Heart right ventricle (tissue), 16 donors: ENCODE measurements at regions not wholly inside any gene's neighbourhood (a gene's known extent, or its start where the extent isn't known, plus 50 kb on each side); places are given as distances from the start of the nearest gene placed in this dataset.

Experiments used
- ATAC-seq, 8 donors: fragments of 200-7000 bp; cut with Tn5 transposase; one replicate each; pipeline ENCODE4 v1.9.1; 2020; ENCODE audit warnings: mild to moderate bottlenecking in 8 of 8, moderate library complexity in 8 of 8, moderate number of reproducible peaks in 1 of 8
- DNase-seq, 2 donors: peaks; one replicate each; pipeline ENCODE4 v3.0.0-alpha.2; 2020
- H3K27ac ChIP-seq, 10 donors: fragments of 200-600 bp; sonication (generic) in 2 of 10; one replicate each; pipeline versions ENCODE4 v1.5.0 to v1.8.0; 2020 to 2022; ENCODE audit warnings: mild to moderate bottlenecking in 3 of 10
- H3K27me3 ChIP-seq, 7 donors: fragments of 200-600 bp; one replicate each; pipeline ENCODE4 v1.8.0; 2021 to 2022; ENCODE audit warnings: mild to moderate bottlenecking in 2 of 7
- H3K36me3 ChIP-seq, 9 donors: fragments of 200-600 bp; sonication (generic) in 1 of 9; one replicate each; pipeline versions ENCODE4 v1.5.0 to v1.8.0; 2020 to 2022; ENCODE audit warnings: mild to moderate bottlenecking in 2 of 9
- H3K4me1 ChIP-seq, 9 donors: fragments of 200-600 bp; sonication (generic) in 1 of 9; one replicate each; pipeline versions ENCODE4 v1.5.0 to v1.8.0; 2020 to 2022; ENCODE audit warnings: mild to moderate bottlenecking in 4 of 9
- H3K4me3 ChIP-seq, 10 donors: fragments of 200-600 bp; sonication (generic) in 2 of 10; one replicate each; pipeline versions ENCODE4 v1.5.0 to v1.8.0; 2020 to 2022; ENCODE audit warnings: mild to moderate bottlenecking in 7 of 10, moderate library complexity in 2 of 10
- H3K9me3 ChIP-seq, 11 donors: fragments of 200-600 bp in 10 of 11; sonication (generic) in 2 of 11; one replicate each; pipeline versions ENCODE4 v1.5.0 to v1.8.0; 2013 to 2022; ENCODE audit warnings: mild to moderate bottlenecking in 2 of 11, control low read depth in 1 of 11, moderate library complexity in 1 of 11
- WGBS, 2 donors: extraction: QIAGEN DNeasy Blood & Tissue Kit; methylation state at CpG; one replicate each; pipeline ENCODE4 v1.1.7; 2013; ENCODE audit warnings: inconsistent platforms in 1 of 2; 5-methylcytosine and 5-hydroxymethylcytosine counted together
- intact Hi-C, 10 donors: fragments of 100-400 bp; cut with DNase I; formaldehyde crosslinking; loops; one replicate each; pipeline versions ENCODE4 v1.11.1 to v1.14.2; 2022
- TF ChIP-seq, protein P1 (sequence below), 9 donors: fragments of 200-600 bp; sonication (generic) in 2 of 9; IDR thresholded peaks; one replicate each; pipeline versions ENCODE4 v1.5.0 to v1.8.0; 2021 to 2022; ENCODE audit warnings: antibody characterized with exemption in 9 of 9, mild to moderate bottlenecking in 5 of 9, moderate library complexity in 1 of 9
- donor health status: Arrhythmogenic right ventricular cardiomyopathy.
- donor health status: ischemic (EF 13 %, LVEDD 7.1; RV severe dilation, severe dysfunction).
- donor health status: healthy with polysubstance abuse.
- donor health status: DM: no; HTN: yes; CAD: no.
- donor health status: DM: no; HTN: no; CAD: no.
- donor health status: ischemic (EF 25% LVEDD 6.9; RV normal size, moderate dysfunction).
- donor health status: ischemic (EF 25% LVEDD 5.7; RV mildly dilated, moderate dysfunction).
- donor health status: healthy.
- donor health status: DM: yes; HTN: yes; CAD: no.
- donor health status: Ischemic cardiomyopathy.
- donor health status: ischemic (EF 35%, LVEDD 5.7; RV mildly dilated, moderate dysfunction).
- donor health status: nonischemic (EF 11% LVEDD 7.7; RV severe dilation, severe dysfunction).
- donor health status: DM: yes; HTN: yes; CAD: no.
- donor health status: PGD.
- donor health status: ischemic (EF 29% LVEDD 5.4; RV normal size, mild dysfunction).
- donor health status: nonischemic (EF 23%, LVEDD 6.1; RV moderate dilation, normal function).

DNA sequence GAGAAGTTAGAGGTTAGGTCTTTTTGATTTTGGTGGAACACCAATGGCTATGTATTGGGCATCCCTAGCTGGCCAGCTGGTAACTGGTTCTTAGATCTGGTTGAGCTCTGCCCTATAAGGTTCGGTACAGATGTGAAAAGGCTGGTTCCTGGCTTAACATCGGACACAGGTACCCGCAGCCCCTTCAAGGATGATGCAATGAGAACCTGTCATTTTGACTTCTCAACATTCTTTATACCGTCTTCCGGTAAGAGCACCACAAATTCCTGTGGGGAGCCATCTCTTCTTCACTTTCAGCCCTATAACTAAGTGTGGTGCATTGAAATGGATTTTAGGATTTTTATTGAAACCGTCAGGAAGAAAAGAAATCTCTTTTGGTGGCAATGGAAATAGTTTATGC, 222.8 kb downstream of the ADAMTS9 start:
- TF ChIP-seq, protein P1, sequence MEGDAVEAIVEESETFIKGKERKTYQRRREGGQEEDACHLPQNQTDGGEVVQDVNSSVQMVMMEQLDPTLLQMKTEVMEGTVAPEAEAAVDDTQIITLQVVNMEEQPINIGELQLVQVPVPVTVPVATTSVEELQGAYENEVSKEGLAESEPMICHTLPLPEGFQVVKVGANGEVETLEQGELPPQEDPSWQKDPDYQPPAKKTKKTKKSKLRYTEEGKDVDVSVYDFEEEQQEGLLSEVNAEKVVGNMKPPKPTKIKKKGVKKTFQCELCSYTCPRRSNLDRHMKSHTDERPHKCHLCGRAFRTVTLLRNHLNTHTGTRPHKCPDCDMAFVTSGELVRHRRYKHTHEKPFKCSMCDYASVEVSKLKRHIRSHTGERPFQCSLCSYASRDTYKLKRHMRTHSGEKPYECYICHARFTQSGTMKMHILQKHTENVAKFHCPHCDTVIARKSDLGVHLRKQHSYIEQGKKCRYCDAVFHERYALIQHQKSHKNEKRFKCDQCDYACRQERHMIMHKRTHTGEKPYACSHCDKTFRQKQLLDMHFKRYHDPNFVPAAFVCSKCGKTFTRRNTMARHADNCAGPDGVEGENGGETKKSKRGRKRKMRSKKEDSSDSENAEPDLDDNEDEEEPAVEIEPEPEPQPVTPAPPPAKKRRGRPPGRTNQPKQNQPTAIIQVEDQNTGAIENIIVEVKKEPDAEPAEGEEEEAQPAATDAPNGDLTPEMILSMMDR (IDR thresholded peaks at IDR 0.05) = no peak
- intact Hi-C loops = no loop called here
- 92 to 94% methylated on average over 6 of the region's 6 CpGs for WGBS, 2 donors

DNA sequence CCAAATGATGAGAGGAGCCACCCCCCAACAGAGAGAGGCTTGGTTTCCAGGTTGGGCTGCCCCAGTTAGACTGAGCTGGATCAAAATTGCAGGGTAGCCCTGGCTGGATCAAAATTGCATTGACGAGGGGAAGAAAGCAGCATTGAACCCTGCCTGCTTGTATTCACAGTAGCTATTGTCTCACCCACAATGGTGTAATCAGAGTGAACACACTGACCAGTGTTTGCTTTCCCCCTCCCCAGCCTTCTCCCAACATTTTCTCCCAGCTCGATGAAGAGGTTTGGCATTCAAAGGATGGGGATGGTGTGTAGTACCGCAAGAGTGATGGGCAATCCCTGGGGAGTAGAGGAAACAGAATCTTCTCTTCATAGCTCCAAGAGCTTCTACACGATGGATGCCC, 223.8 kb downstream of the ADAMTS9 start:
- Histone ChIP-seq H3K4me1 (peaks cover 0 to 16% (median 3%) of the 10 kb centered on the region in 9 donors), H3K9me3 (no peaks in the 10 kb centered on the region), H3K27me3 (peaks cover 0 to 4% (median 0%) of the 10 kb centered on the region in 7 donors), H3K27ac (no peak overlapping the region), H3K4me3 (no peak overlapping the region), H3K36me3 (no peaks in the 10 kb centered on the region)
- ATAC-seq (no peak), DNase-seq (no peak)
- intact Hi-C loops = no loop called here
- TF ChIP-seq, protein P1 (IDR thresholded peaks at IDR 0.05) = no peak
- WGBS, 2 donors = 91 to 93% methylated on average over 4 of the region's 4 CpGs

More for the DNA sequence above, 222.8 kb downstream of the ADAMTS9 start:
- Histone ChIP-seq H3K9me3 (no peaks in the 10 kb centered on the region), H3K4me1 (peaks cover 0 to 16% (median 3%) of the 10 kb centered on the region in 9 donors), H3K27me3 (peaks cover 0 to 4% (median 0%) of the 10 kb centered on the region in 7 donors), H3K4me3 (no peak overlapping the region), H3K36me3 (no peaks in the 10 kb centered on the region), H3K27ac (no peak overlapping the region)
- no peak for DNase-seq
- no peak for ATAC-seq

DNA sequence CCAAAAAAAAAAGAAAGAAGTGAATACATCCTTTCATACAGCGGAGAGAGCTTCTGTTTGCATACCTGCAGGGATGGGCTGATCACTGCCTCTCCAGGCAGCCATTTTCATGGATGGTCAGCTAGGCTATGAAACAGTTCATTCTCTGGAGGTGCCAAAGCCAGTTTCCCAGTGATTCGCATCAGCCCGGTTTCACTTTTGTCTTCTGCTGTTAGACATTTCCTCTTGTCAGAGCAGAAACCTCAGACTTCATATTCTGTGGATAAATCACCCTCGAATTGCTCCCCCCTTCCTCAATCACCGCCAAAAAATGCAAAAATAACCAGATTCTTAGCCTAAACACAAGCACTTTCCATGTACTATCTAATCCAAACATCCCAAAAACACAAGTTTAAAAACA, 225.6 kb downstream of the ADAMTS9 start:
- ATAC-seq (no peak), DNase-seq (no peak)
- Histone ChIP-seq H3K27me3 (peaks cover 0 to 4% (median 0%) of the 10 kb centered on the region in 7 donors), H3K36me3 (no peaks in the 10 kb centered on the region), H3K9me3 (no peaks in the 10 kb centered on the region), H3K4me1 (peaks cover 0 to 9% (median under 1%) of the 10 kb centered on the region in 9 donors), H3K4me3 (no peak overlapping the region), H3K27ac (peak overlapping the region in 1 of 10 donors; percentile 47)
- TF ChIP-seq, protein P1 (IDR thresholded peaks at IDR 0.05) = no peak
- intact Hi-C loops = loop anchor here in 1 of 10 donors (1.0 kb wide), 1 partner anchor 16 kb away; no protein-coding TSS in a partner anchor
- 47 to 56% methylated on average over 5 of the region's 5 CpGs for WGBS, 2 donors

DNA sequence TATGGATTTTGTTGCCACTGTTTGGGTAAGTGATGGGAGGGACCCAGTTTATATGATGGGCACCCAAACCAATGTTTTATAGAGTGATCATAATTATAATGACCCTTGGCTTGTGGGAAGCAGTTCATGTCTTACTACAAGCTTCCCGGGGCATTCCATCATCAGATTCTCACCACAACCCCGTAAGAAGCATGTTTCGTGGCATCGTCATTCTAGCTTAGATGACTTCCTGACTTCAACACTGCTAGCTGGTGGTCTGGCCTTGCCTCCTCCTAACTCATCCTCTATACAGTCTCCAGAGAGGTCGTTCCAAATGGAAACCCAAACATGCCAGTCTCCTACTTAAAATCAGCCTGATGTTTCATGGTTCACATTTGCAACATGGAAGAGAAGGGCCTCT, 226.9 kb downstream of the ADAMTS9 start:
- intact Hi-C loops = no loop called here
- WGBS, 2 donors = 92 to 94% methylated on average over 5 of the region's 5 CpGs
- Histone ChIP-seq H3K4me3 (no peak overlapping the region), H3K27me3 (peaks cover 0 to 4% (median 0%) of the 10 kb centered on the region in 7 donors), H3K9me3 (no peaks in the 10 kb centered on the region), H3K36me3 (no peaks in the 10 kb centered on the region), H3K27ac (no peak overlapping the region), H3K4me1 (peaks cover 0 to 9% (median 0%) of the 10 kb centered on the region in 9 donors)
- DNase-seq = no peak
- TF ChIP-seq, protein P1 (IDR thresholded peaks at IDR 0.05) = no peak
- no peak for ATAC-seq
